SK-N-SH (cell line): ENCODE measurements at regions not wholly inside any gene's neighbourhood (a gene's known extent, or its start where the extent isn't known, plus 50 kb on each side); places are given as distances from the start of the nearest gene placed in this dataset.

ENCODE experiments used
- CTCF ChIA-PET: fragments of 300-600, 350-600 bp; formaldehyde crosslinking; extraction: SDS; loops from one replicate; lab custom pipeline; 2021; lab: Yijun Ruan, JAX
- POLR2A ChIA-PET: fragments of 350-600 bp; sonication (Branson Sonifier 250); formaldehyde crosslinking; extraction: SDS; loops from one replicate; lab custom pipeline; 2020; ENCODE audit warnings: antibody characterized with exemption, inconsistent platforms; lab: Yijun Ruan, JAX
- DNase-seq: peaks from one replicate; pipeline ENCODE4 v3.0.0; 2012
- H2AFZ ChIP-seq: fragments of 200-600 bp; sonication (generic); 2 replicates; pipeline ENCODE4 v1.8.1; 2016; ENCODE audit warnings: antibody characterized with exemption, mild to moderate bottlenecking, low read depth
- H3F3A ChIP-seq: fragments of 200-600 bp; sonication (generic); replicated peaks from 2 replicates; pipeline ENCODE3; 2016; ENCODE audit warnings: antibody characterized with exemption, mild to moderate bottlenecking; ENCODE audit not compliant: insufficient read depth
- H3K27ac ChIP-seq, 2 experiments: fragments of 200-500 bp in 1 of 2; fragments of 200-600 bp in 1 of 2; sonication (Bioruptor generic) in 1 of 2; sonication (generic), shearing (Covaris generic) in 1 of 2; 2 replicates each; pipeline versions ENCODE4 v1.5.1 to v1.6.1; 2014 to 2016; ENCODE audit warnings: low read depth in 2 of 2, inconsistent platforms in 1 of 2, low read length in 1 of 2, mild to moderate bottlenecking in 1 of 2, mixed read lengths in 1 of 2
- H3K27me3 ChIP-seq: fragments of 200-600 bp; sonication (generic), shearing (Covaris generic); 2 replicates; pipeline ENCODE4 v1.6.1; 2016; ENCODE audit warnings: mixed run types; ENCODE audit not compliant: insufficient read depth
- H3K36me3 ChIP-seq, 2 experiments: fragments of 200-500 bp in 1 of 2; fragments of 200-600 bp in 1 of 2; sonication (Bioruptor generic) in 1 of 2; sonication (generic) in 1 of 2; replicated peaks in 1 of 2; 2 replicates each; pipeline versions ENCODE3 to v1.5.1; 2014 to 2016; ENCODE audit warnings: low read length in 1 of 2, mild to moderate bottlenecking in 1 of 2; ENCODE audit not compliant: insufficient read depth in 2 of 2, control insufficient read depth in 1 of 2
- H3K4me1 ChIP-seq, 2 experiments: fragments of 200-500 bp in 1 of 2; fragments of 200-600 bp in 1 of 2; sonication (Bioruptor generic) in 1 of 2; sonication (generic), shearing (Covaris generic) in 1 of 2; 2 replicates each; pipeline versions ENCODE4 v1.5.1 to v1.6.1; 2014 to 2016; ENCODE audit warnings: low read depth in 1 of 2, low read length in 1 of 2, mixed run types in 1 of 2; ENCODE audit not compliant: insufficient read depth in 2 of 2, control insufficient read depth in 1 of 2
- H3K4me2 ChIP-seq: fragments of 200-600 bp; sonication (generic), shearing (Covaris generic); 2 replicates; pipeline ENCODE4 v1.6.1; 2017; ENCODE audit warnings: mixed run types
- H3K4me3 ChIP-seq, 2 experiments: fragments of 200-500 bp in 1 of 2; fragments of 200-600 bp in 1 of 2; sonication (Bioruptor generic) in 1 of 2; sonication (generic), shearing (Covaris generic) in 1 of 2; 2 replicates each; pipeline versions ENCODE4 v1.5.1 to v1.8.1; 2014 to 2016; ENCODE audit warnings: low read depth in 2 of 2, inconsistent platforms in 1 of 2, low read length in 1 of 2, mild to moderate bottlenecking in 1 of 2, mixed read lengths in 1 of 2, moderate library complexity in 1 of 2
- H3K79me2 ChIP-seq: fragments of 200-600 bp; sonication (generic); 2 replicates; pipeline ENCODE4 v1.8.1; 2017; ENCODE audit warnings: mild to moderate bottlenecking; ENCODE audit not compliant: insufficient read depth
- H3K9ac ChIP-seq: fragments of 200-600 bp; sonication (generic); 2 replicates; pipeline ENCODE4 v1.6.1; 2017; ENCODE audit warnings: mixed run types
- H3K9me2 ChIP-seq: fragments of 200-600 bp; sonication (generic); 2 replicates; pipeline ENCODE4 v1.6.1; 2017; ENCODE audit warnings: mixed run types
- H3K9me3 ChIP-seq: fragments of 200-600 bp; sonication (generic); 2 replicates; pipeline ENCODE4 v1.6.1; 2017; ENCODE audit warnings: mixed run types, mild to moderate bottlenecking, moderate library complexity
- H4K20me1 ChIP-seq: fragments of 200-600 bp; sonication (generic); 2 replicates; pipeline ENCODE4 v1.6.1; 2017; ENCODE audit warnings: mild to moderate bottlenecking, mixed run types; ENCODE audit not compliant: insufficient read depth
- CHD2 ChIP-seq: fragments of 150-350 bp; IDR thresholded peaks from 2 replicates; pipeline ENCODE4 v1.6.1; 2018; ENCODE audit warnings: low read length; ENCODE audit not compliant: partially characterized antibody
- CTCF ChIP-seq: fragments of 200-600 bp; sonication (generic); IDR thresholded peaks from 2 replicates; pipeline ENCODE4 v1.6.1; 2017; ENCODE audit warnings: antibody characterized with exemption, mild to moderate bottlenecking, moderate library complexity
- ELF1 ChIP-seq: IDR thresholded peaks from 2 replicates; pipeline ENCODE4 v1.4.0; 2012
- EP300 ChIP-seq, 2 experiments: IDR thresholded peaks; 2 replicates each; pipeline versions ENCODE4 v1.4.0 to v1.6.1; 2012; ENCODE audit warnings: borderline replicate concordance in 1 of 2, low read depth in 1 of 2, low read length in 1 of 2
- EZH2phosphoT487 ChIP-seq: fragments of 200-600 bp; sonication (generic); IDR thresholded peaks from 2 replicates; pipeline ENCODE4 v1.6.1; 2017; ENCODE audit warnings: low read depth, mixed run types, mild to moderate bottlenecking, antibody characterized with exemption, moderate library complexity, borderline replicate concordance
- FOSL2 ChIP-seq: IDR thresholded peaks from 2 replicates; pipeline ENCODE4 v1.4.0; 2012; ENCODE audit warnings: low read depth, mild to moderate bottlenecking, moderate library complexity, borderline replicate concordance
- FOXJ3 ChIP-seq: sonication (generic); formaldehyde crosslinking; IDR thresholded peaks from 2 replicates; pipeline ENCODE4 v1.5.1; 2020; ENCODE audit warnings: mild to moderate bottlenecking, missing genetic modification reagents
- FOXM1 ChIP-seq: IDR thresholded peaks from 2 replicates; pipeline ENCODE4 v1.4.0; 2012; ENCODE audit warnings: low read depth, mild to moderate bottlenecking
- GABPA ChIP-seq: IDR thresholded peaks from 2 replicates; pipeline ENCODE4 v1.4.0; 2012; ENCODE audit warnings: low read depth, mild to moderate bottlenecking
- IRF3 ChIP-seq: fragments of 150-350 bp; IDR thresholded peaks from 2 replicates; pipeline ENCODE4 v1.6.1; 2016; ENCODE audit warnings: mild to moderate bottlenecking, low read depth, low read length
- MAX ChIP-seq: IDR thresholded peaks from 2 replicates; pipeline ENCODE4 v1.4.0; 2012; ENCODE audit warnings: low read depth
- MEF2A ChIP-seq: IDR thresholded peaks from 2 replicates; pipeline ENCODE4 v1.4.0; 2012; ENCODE audit warnings: low read depth, borderline replicate concordance
- NFIC ChIP-seq: IDR thresholded peaks from 2 replicates; pipeline ENCODE4 v1.4.0; 2012; ENCODE audit warnings: borderline replicate concordance
- POLR2AphosphoS5 ChIP-seq: IDR thresholded peaks from 2 replicates; pipeline ENCODE4 v1.6.1; 2012; ENCODE audit warnings: low read depth, low read length
- RAD21 ChIP-seq: IDR thresholded peaks from 2 replicates; pipeline ENCODE4 v1.6.1; 2012; ENCODE audit warnings: mild to moderate bottlenecking, low read length
- REST ChIP-seq: IDR thresholded peaks from 2 replicates; pipeline ENCODE4 v1.6.1; 2012; ENCODE audit warnings: mild to moderate bottlenecking, low read depth, low read length, moderate library complexity
- RXRA ChIP-seq: IDR thresholded peaks from 2 replicates; pipeline ENCODE4 v1.4.0; 2012; ENCODE audit warnings: low read depth, mild to moderate bottlenecking, borderline replicate concordance
- SIN3A ChIP-seq: IDR thresholded peaks from 2 replicates; pipeline ENCODE4 v1.6.1; 2012; ENCODE audit warnings: low read depth, mild to moderate bottlenecking, low read length, moderate library complexity, borderline replicate concordance
- TEAD4 ChIP-seq: IDR thresholded peaks from 2 replicates; pipeline ENCODE4 v1.4.0; 2012; ENCODE audit warnings: mild to moderate bottlenecking, borderline replicate concordance; ENCODE audit not compliant: insufficient read depth
- USF2 ChIP-seq: fragments of 150-350 bp; IDR thresholded peaks from 2 replicates; pipeline ENCODE4 v1.6.1; 2017; ENCODE audit warnings: antibody characterized with exemption, low read length, low read depth, borderline replicate concordance
- WGBS: methylation state at CpG from one replicate; pipeline ENCODE4 v1.1.6; 2017; ENCODE audit warnings: low lambda C conversion rate; 5-methylcytosine and 5-hydroxymethylcytosine counted together

- 62% methylated on average over 5 of the region's 6 CpGs for WGBS
- Histone ChIP-seq H4K20me1 (no peaks in the 10 kb centered on the region), H3K9me2 (no peaks in the 10 kb centered on the region), H3K4me3 (no peak overlapping the region), H3K4me2 (no peak overlapping the region), H3K36me3 (no peaks in the 10 kb centered on the region), H3F3A (no peaks in the 10 kb centered on the region), H3K9me3 (no peaks in the 10 kb centered on the region), H3K27me3 (no peaks in the 10 kb centered on the region), H3K4me1 (no peaks in the 10 kb centered on the region), H2AFZ (no peak overlapping the region), H3K9ac (no peak overlapping the region), H3K27ac (no peak overlapping the region), H3K79me2 (no peaks in the 10 kb centered on the region)
- no peak for DNase-seq
- TF ChIP-seq POLR2AphosphoS5 (no peak), MEF2A (no peak), CHD2 (no peak), FOXJ3 (no peak), USF2 (no peak), RXRA (no peak), RAD21 (no peak), FOXM1 (no peak), MAX (no peak), EZH2phosphoT487 (no peak), SIN3A (no peak), GABPA (no peak), TEAD4 (no peak), REST (no peak), IRF3 (no peak), FOSL2 (no peak), NFIC (no peak), EP300 (IDR thresholded peaks at IDR 0.05; ENCODE audit: borderline replicate concordance in 1 of 2, low read depth in 1 of 2, low read length in 1 of 2) (no peak), CTCF (no peak), ELF1 (no peak)
- POLR2A ChIA-PET, result no interaction called here
- CTCF ChIA-PET, result interaction anchor here (1.2 to 19.3 kb wide), 3 partner anchors 8 to 486 kb away, joined by 4 to 361 read pairs (median 11); no protein-coding TSS in a partner anchor
Observed at GRCh38 chr12:107616941-107617340, 68.7 kb upstream of the PWP1 start.
